Neuronal stem cell (in vitro differentiated cells): ENCODE measurements at regions not wholly inside any gene's neighbourhood (a gene's known extent, or its start where the extent isn't known, plus 50 kb on each side); places are given as distances from the start of the nearest gene placed in this dataset.
A peak's percentile ranks its signal among the peaks of the same experiment; 100 is the strongest.

Experiments
- DNase-seq: peaks from one replicate; pipeline ENCODE4 v3.0.0-alpha.2; 2013; ENCODE audit warnings: low spot score
- H2AFZ ChIP-seq: one replicate; pipeline ENCODE4 v1.6.1; 2013; ENCODE audit warnings: mild to moderate bottlenecking, low read length, inconsistent platforms
- H2AK5ac ChIP-seq: 2 replicates; pipeline ENCODE4 v1.6.1; 2013; ENCODE audit warnings: low read depth, mild to moderate bottlenecking, inconsistent platforms, low read length, moderate library complexity, mixed read lengths
- H2BK120ac ChIP-seq: 2 replicates; pipeline ENCODE4 v1.6.1; 2013; ENCODE audit warnings: low read depth, mild to moderate bottlenecking, inconsistent platforms, low read length, moderate library complexity, mixed read lengths
- H2BK12ac ChIP-seq: one replicate; pipeline ENCODE4 v1.6.1; 2013; ENCODE audit warnings: low read length, inconsistent platforms
- H2BK15ac ChIP-seq: 2 replicates; pipeline ENCODE4 v1.6.1; 2013; ENCODE audit warnings: mild to moderate bottlenecking, low read length, inconsistent platforms, mixed read lengths
- H2BK5ac ChIP-seq: one replicate; pipeline ENCODE4 v1.6.1; 2013; ENCODE audit warnings: inconsistent platforms, mild to moderate bottlenecking, low read length, moderate library complexity
- H3K14ac ChIP-seq: one replicate; pipeline ENCODE4 v1.6.1; 2013; ENCODE audit warnings: low read length, inconsistent platforms
- H3K18ac ChIP-seq: 2 replicates; pipeline ENCODE4 v1.6.1; 2013; ENCODE audit warnings: low read length, inconsistent platforms
- H3K23ac ChIP-seq: 2 replicates; pipeline ENCODE4 v1.6.1; 2013; ENCODE audit warnings: low read depth, mild to moderate bottlenecking, mixed read lengths, low read length, inconsistent platforms; ENCODE audit not compliant: poor library complexity
- H3K27ac ChIP-seq: replicated peaks from 3 replicates; pipeline ENCODE4 v1.5.1; 2013; ENCODE audit warnings: low read length, inconsistent platforms
- H3K27me3 ChIP-seq, 3 experiments: 2 replicates each; pipeline ENCODE4 v1.6.1; 2013; ENCODE audit warnings: low read length in 3 of 3, mild to moderate bottlenecking in 2 of 3, inconsistent platforms in 1 of 3, low read depth in 1 of 3, mixed read lengths in 1 of 3, moderate library complexity in 1 of 3; ENCODE audit not compliant: control insufficient read depth in 3 of 3, insufficient read depth in 3 of 3
- H3K36me3 ChIP-seq, 2 donors: replicated peaks in 1 of 2; 2 replicates each; pipeline ENCODE4 v1.6.1; 2013; ENCODE audit warnings: low read length in 2 of 2; ENCODE audit not compliant: control insufficient read depth in 2 of 2, insufficient read depth in 2 of 2
- H3K4ac ChIP-seq: 2 replicates; pipeline ENCODE4 v1.6.1; 2013; ENCODE audit warnings: inconsistent platforms, mild to moderate bottlenecking, low read length, moderate library complexity
- H3K4me1 ChIP-seq, 2 donors: 1 replicate in 1 of 2; 2 replicates in 1 of 2; pipeline ENCODE4 v1.6.1; 2013; ENCODE audit warnings: low read length in 2 of 2, low read depth in 1 of 2; ENCODE audit not compliant: control insufficient read depth in 2 of 2, insufficient read depth in 1 of 2
- H3K4me2 ChIP-seq: one replicate; pipeline ENCODE4 v1.6.1; 2013; ENCODE audit warnings: mild to moderate bottlenecking, low read length, inconsistent platforms; ENCODE audit not compliant: insufficient read depth, poor library complexity, severe bottlenecking
- H3K4me3 ChIP-seq, 2 donors: 2 replicates each; pipeline ENCODE4 v1.5.1; 2013; ENCODE audit warnings: low read length in 2 of 2, mild to moderate bottlenecking in 2 of 2, inconsistent platforms in 1 of 2, moderate library complexity in 1 of 2
- H3K79me1 ChIP-seq: one replicate; pipeline ENCODE4 v1.6.1; 2013; ENCODE audit warnings: low read depth, mild to moderate bottlenecking, inconsistent platforms, low read length, moderate library complexity
- H3K9ac ChIP-seq: one replicate; pipeline ENCODE4 v1.6.1; 2013; ENCODE audit warnings: mild to moderate bottlenecking, low read depth, low read length, inconsistent platforms; ENCODE audit not compliant: poor library complexity
- H3K9me3 ChIP-seq, 2 donors: replicated peaks in 1 of 2; 2 replicates each; pipeline versions ENCODE3 to v1.6.1; 2013; ENCODE audit warnings: low read length in 2 of 2, mild to moderate bottlenecking in 2 of 2, inconsistent platforms in 1 of 2, low read depth in 1 of 2, mixed read lengths in 1 of 2, moderate library complexity in 1 of 2; ENCODE audit not compliant: control insufficient read depth in 2 of 2, insufficient read depth in 1 of 2
- H4K8ac ChIP-seq: one replicate; pipeline ENCODE4 v1.6.1; 2013; ENCODE audit warnings: low read depth, mild to moderate bottlenecking, inconsistent platforms, low read length, moderate library complexity
- H4K91ac ChIP-seq: one replicate; pipeline ENCODE4 v1.6.1; 2013; ENCODE audit warnings: low read length, low read depth, mild to moderate bottlenecking, inconsistent platforms; ENCODE audit not compliant: poor library complexity
- WGBS, 2 donors: extraction: QIAGEN DNeasy Blood & Tissue Kit; methylation state at CpG; one replicate each; pipeline ENCODE4 v1.1.7; 2013; ENCODE audit warnings: missing lambda C conversion rate in 2 of 2, mixed read lengths in 1 of 2; ENCODE audit not compliant: insufficient read length in 2 of 2, insufficient replicate concordance in 1 of 2; ENCODE audit errors: extremely low coverage in 2 of 2; 5-methylcytosine and 5-hydroxymethylcytosine counted together

DNA sequence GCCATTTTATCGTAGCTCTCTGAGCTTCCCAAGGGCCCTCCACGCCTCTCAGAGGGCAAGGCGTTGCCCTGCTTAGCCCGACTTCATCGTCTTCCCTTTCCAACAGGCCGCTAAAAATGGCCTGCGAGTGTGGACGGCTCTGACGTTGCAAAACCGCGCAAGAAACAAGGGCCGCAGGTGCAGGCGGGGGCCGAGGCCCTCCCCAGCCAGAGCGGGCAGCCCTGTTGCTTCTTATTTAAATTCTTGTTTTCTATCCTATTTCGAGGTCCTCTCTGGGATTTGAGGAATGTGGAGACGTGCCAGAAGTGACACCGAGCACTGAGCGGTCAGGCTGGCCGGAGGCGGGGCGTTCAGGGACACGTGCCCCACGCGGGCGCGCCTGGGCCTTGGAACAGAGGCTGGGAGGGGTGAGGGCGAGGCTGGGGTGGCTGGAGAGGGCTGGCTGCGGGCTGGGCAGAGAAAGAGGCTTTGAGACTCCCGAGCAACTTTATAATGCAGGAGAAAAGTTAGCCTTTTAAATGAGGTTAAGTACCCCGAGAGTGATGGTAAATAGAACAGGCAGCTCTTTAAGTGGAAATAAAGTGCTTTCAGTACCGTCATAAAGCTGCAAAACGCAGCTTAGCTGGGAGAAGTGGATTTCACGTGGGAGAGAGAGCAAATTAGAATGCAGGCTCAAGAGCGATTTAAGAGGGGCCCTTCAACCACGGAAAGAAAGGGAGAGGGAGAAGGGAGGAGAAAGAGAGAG, 243.6 kb downstream of the AUH start:
- Histone ChIP-seq H3K9ac (no peak overlapping the region), H3K36me3 (no peaks in the 10 kb centered on the region), H3K4ac (no peak overlapping the region), H2AK5ac (no peak overlapping the region), H4K91ac (no peak overlapping the region), H3K4me2 (peak overlapping the region; percentile 35), H3K18ac (peak overlapping the region; percentile 40), H2BK15ac (peak overlapping the region; percentile 6), H3K14ac (no peak overlapping the region), H4K8ac (no peak overlapping the region), H3K79me1 (no peaks in the 10 kb centered on the region), H3K27ac (no peak overlapping the region), H3K9me3 (peaks cover 0 to 5% of the 10 kb centered on the region in 2 donors), H2BK12ac (no peak overlapping the region), H2BK120ac (no peak overlapping the region), H3K23ac (no peak overlapping the region), H3K4me1 (peaks cover 0 to 4% of the 10 kb centered on the region in 2 donors), H3K27me3 (no peaks in the 10 kb centered on the region), H2AFZ (peak overlapping the region; percentile 41), H3K4me3 (no peak overlapping the region), H2BK5ac (no peak overlapping the region)
- peak; percentile 24 for DNase-seq
- whole genome bisulfite sequencing, 2 donors = no CpG with 5 or more reads among the region's 36 CpGs

DNA sequence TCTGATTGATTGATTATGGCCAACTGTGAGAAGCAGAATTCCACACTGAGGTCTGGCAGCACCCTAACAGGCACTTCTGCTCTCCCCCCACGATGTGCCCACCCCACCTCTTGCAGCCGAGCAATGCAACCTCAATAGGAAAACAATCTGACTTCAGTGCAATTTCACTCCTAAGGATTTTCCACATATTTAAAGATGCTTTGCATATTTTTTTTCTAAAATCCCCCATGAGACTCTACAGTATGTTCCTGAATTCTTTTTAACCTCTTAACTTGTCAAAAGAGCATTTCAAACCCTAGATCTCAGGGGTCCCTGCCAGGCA, 243.1 kb downstream of the AUH start:
- Histone ChIP-seq H3K27ac (no peak overlapping the region), H4K91ac (no peak overlapping the region), H2AK5ac (no peak overlapping the region), H3K4me3 (no peak overlapping the region), H3K9me3 (peaks cover 0 to 5% of the 10 kb centered on the region in 2 donors), H3K4me1 (peaks cover 0 to 4% of the 10 kb centered on the region in 2 donors), H3K79me1 (no peaks in the 10 kb centered on the region), H3K14ac (no peak overlapping the region), H2BK12ac (no peak overlapping the region), H3K18ac (no peak overlapping the region), H2BK120ac (no peak overlapping the region), H3K4me2 (no peak overlapping the region), H3K4ac (no peak overlapping the region), H2BK5ac (no peak overlapping the region), H3K36me3 (no peaks in the 10 kb centered on the region), H3K23ac (no peak overlapping the region), H4K8ac (no peak overlapping the region), H3K27me3 (no peaks in the 10 kb centered on the region), H3K9ac (no peak overlapping the region), H2BK15ac (no peak overlapping the region), H2AFZ (peak overlapping the region; percentile 41)
- no peak for DNase-seq
- no CpG with 5 or more reads among the region's 2 CpGs for WGBS, 2 donors

DNA sequence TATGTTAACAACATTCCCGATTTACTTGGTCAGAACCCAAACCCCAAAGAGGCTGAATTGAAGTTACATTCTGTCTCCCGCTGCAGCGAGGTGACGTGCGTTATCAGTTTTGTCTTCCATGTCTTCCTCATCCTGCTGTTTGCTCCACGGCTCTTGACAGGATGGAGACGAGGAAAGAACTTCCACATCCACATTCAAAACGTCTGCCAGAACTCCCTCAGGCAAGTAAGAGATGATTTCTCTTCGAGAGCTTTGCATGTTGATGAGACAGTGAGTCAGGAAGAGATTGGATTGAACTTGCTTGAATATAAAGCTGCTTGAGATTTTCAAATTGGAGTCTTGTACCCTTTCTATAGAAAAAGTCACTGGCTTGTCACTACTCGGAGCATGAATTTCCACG, 242.6 kb downstream of the AUH start:
- WGBS, 2 donors = no CpG with 5 or more reads among the region's 11 CpGs
- H3K36me3 ChIP-seq = no peaks in the 10 kb centered on the region
- no peak for DNase-seq
- no peak overlapping the region for H3K14ac ChIP-seq
- H3K27me3 ChIP-seq = no peaks in the 10 kb centered on the region
- H4K8ac ChIP-seq = no peak overlapping the region
- H2BK120ac ChIP-seq = no peak overlapping the region
- no peak overlapping the region for H2BK12ac ChIP-seq
- H3K4ac ChIP-seq = no peak overlapping the region
- no peak overlapping the region for H3K9ac ChIP-seq
- peaks cover 0 to 3% of the 10 kb centered on the region in 2 donors for H3K9me3 ChIP-seq
- no peak overlapping the region for H3K23ac ChIP-seq
- no peak overlapping the region for H3K27ac ChIP-seq
- H3K79me1 ChIP-seq = no peaks in the 10 kb centered on the region
- H2AK5ac ChIP-seq = no peak overlapping the region
- H3K4me1 ChIP-seq = peaks cover 0 to 4% of the 10 kb centered on the region in 2 donors
- H2AFZ ChIP-seq = no peak overlapping the region
- H3K4me3 ChIP-seq = no peak overlapping the region
- no peak overlapping the region for H4K91ac ChIP-seq
- no peak overlapping the region for H3K18ac ChIP-seq
- no peak overlapping the region for H3K4me2 ChIP-seq
- no peak overlapping the region for H2BK5ac ChIP-seq
- no peak overlapping the region for H2BK15ac ChIP-seq

DNA sequence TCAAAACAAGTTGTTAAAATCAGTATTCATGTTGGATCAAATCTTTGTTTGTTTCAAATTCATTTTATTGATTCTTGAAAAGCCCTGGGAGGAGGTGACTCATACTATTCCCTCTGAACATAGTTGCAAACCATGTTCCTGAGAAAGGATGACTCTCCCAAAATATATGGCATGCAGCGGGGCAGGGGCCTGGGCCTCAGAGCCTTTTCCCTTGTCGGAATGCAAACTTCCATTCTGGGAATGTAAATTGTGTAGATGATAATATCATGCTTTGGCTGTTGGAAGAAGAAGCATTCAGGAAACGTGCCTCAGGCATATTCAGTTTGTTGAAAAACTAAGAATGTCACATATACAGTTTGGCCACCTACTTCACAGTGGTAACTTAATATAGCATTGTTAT, 242.0 kb downstream of the AUH start:
- H2BK15ac ChIP-seq = no peak overlapping the region
- no peaks in the 10 kb centered on the region for H3K79me1 ChIP-seq
- no peak overlapping the region for H3K4ac ChIP-seq
- H3K9me3 ChIP-seq = peaks cover 0 to 3% of the 10 kb centered on the region in 2 donors
- no peaks in the 10 kb centered on the region for H3K27me3 ChIP-seq
- H3K18ac ChIP-seq = no peak overlapping the region
- no peak for DNase-seq
- no peak overlapping the region for H3K4me3 ChIP-seq
- WGBS, 2 donors = no CpG with 5 or more reads among the region's 3 CpGs
- no peak overlapping the region for H3K9ac ChIP-seq
- H2AK5ac ChIP-seq = no peak overlapping the region
- H3K27ac ChIP-seq = no peak overlapping the region
- H4K8ac ChIP-seq = no peak overlapping the region
- H3K4me1 ChIP-seq = peaks cover 0 to 4% of the 10 kb centered on the region in 2 donors
- no peaks in the 10 kb centered on the region for H3K36me3 ChIP-seq
- H2BK12ac ChIP-seq = no peak overlapping the region
- H2AFZ ChIP-seq = no peak overlapping the region
- H4K91ac ChIP-seq = no peak overlapping the region
- H3K23ac ChIP-seq = no peak overlapping the region
- H3K4me2 ChIP-seq = no peak overlapping the region
- H2BK5ac ChIP-seq = no peak overlapping the region
- H3K14ac ChIP-seq = no peak overlapping the region
- no peak overlapping the region for H2BK120ac ChIP-seq
